Adipocyte (in vitro differentiated cells): ENCODE measurements at regions not wholly inside any gene's neighbourhood (a gene's known extent, or its start where the extent isn't known, plus 50 kb on each side); places are given as distances from the start of the nearest gene placed in this dataset.
A peak's percentile ranks its signal among the peaks of the same experiment; 100 is the strongest.

Experiments used
- DNase-seq: peaks from one replicate; pipeline ENCODE4 v3.0.0-alpha.2; 2015; ENCODE audit warnings: low read depth
- H3K27me3 ChIP-seq: replicated peaks from 2 replicates; pipeline ENCODE4 v1.7.0; 2013; ENCODE audit warnings: mild to moderate bottlenecking, low read length, moderate library complexity; ENCODE audit not compliant: control insufficient read depth, insufficient read depth
- H3K36me3 ChIP-seq: 2 replicates; pipeline ENCODE4 v1.7.0; 2013; ENCODE audit warnings: low read length, mild to moderate bottlenecking, moderate library complexity; ENCODE audit not compliant: control insufficient read depth, insufficient read depth, severe bottlenecking
- H3K4me1 ChIP-seq: 2 replicates; pipeline ENCODE4 v1.7.0; 2013; ENCODE audit warnings: mild to moderate bottlenecking, low read length, moderate library complexity; ENCODE audit not compliant: control insufficient read depth, insufficient read depth
- H3K4me3 ChIP-seq: 2 replicates; pipeline ENCODE4 v1.7.0; 2013; ENCODE audit warnings: mild to moderate bottlenecking, low read length, moderate library complexity
- H3K9ac ChIP-seq: 2 replicates; pipeline ENCODE4 v1.7.0; 2013; ENCODE audit warnings: mild to moderate bottlenecking, low read length, moderate library complexity
- H3K9me3 ChIP-seq: 2 replicates; pipeline ENCODE4 v1.7.0; 2013; ENCODE audit warnings: mild to moderate bottlenecking, low read length, moderate library complexity; ENCODE audit not compliant: control insufficient read depth

GRCh38 chr1:72648465-72648864, 366.1 kb upstream of the NEGR1 start:
- Histone ChIP-seq H3K27me3 (no peaks in the 10 kb centered on the region), H3K9me3 (no peaks in the 10 kb centered on the region), H3K9ac (no peak overlapping the region), H3K4me1 (peaks cover 6% of the 10 kb centered on the region), H3K4me3 (no peak overlapping the region), H3K36me3 (no peaks in the 10 kb centered on the region)
- no peak for DNase-seq

- Histone ChIP-seq H3K36me3 (no peaks in the 10 kb centered on the region), H3K4me1 (no peaks in the 10 kb centered on the region), H3K9ac (no peak overlapping the region), H3K27me3 (no peaks in the 10 kb centered on the region), H3K4me3 (no peak overlapping the region), H3K9me3 (peaks cover 4% of the 10 kb centered on the region)
- no peak for DNase-seq
Measured at GRCh38 chr1:72643142-72643541, 360.8 kb upstream of the NEGR1 start.

- H3K9me3 ChIP-seq, result peaks cover 4% of the 10 kb centered on the region
- no peak overlapping the region for H3K4me3 ChIP-seq
- peaks cover 9% of the 10 kb centered on the region for H3K4me1 ChIP-seq
- DNase-seq, result no peak
- H3K9ac ChIP-seq, result no peak overlapping the region
- H3K27me3 ChIP-seq, result no peaks in the 10 kb centered on the region
- no peaks in the 10 kb centered on the region for H3K36me3 ChIP-seq
Measured at GRCh38 chr1:72637593-72637992, 355.3 kb upstream of the NEGR1 start.

- DNase-seq, result no peak
- no peaks in the 10 kb centered on the region for H3K36me3 ChIP-seq
- H3K4me1 ChIP-seq, result peaks cover 9% of the 10 kb centered on the region
- H3K9me3 ChIP-seq, result peaks cover 4% of the 10 kb centered on the region
- H3K27me3 ChIP-seq, result no peaks in the 10 kb centered on the region
- H3K4me3 ChIP-seq, result no peak overlapping the region
- H3K9ac ChIP-seq, result no peak overlapping the region
Measured at GRCh38 chr1:72636631-72637030, 354.3 kb upstream of the NEGR1 start.

- H3K4me3 ChIP-seq, result no peak overlapping the region
- H3K9me3 ChIP-seq, result peaks cover under 1% of the 10 kb centered on the region
- no peaks in the 10 kb centered on the region for H3K27me3 ChIP-seq
- H3K36me3 ChIP-seq, result no peaks in the 10 kb centered on the region
- H3K9ac ChIP-seq, result no peak overlapping the region
- DNase-seq, result peak; percentile 20
- peaks cover 9% of the 10 kb centered on the region for H3K4me1 ChIP-seq
Measured at GRCh38 chr1:72635719-72636118, 353.4 kb upstream of the NEGR1 start.

- Histone ChIP-seq H3K9me3 (no peaks in the 10 kb centered on the region), H3K4me1 (peaks cover 9% of the 10 kb centered on the region)
- no peak for DNase-seq
Measured at GRCh38 chr1:72634946-72635345, 352.6 kb upstream of the NEGR1 start.

GRCh38 chr1:72631449-72631848, 349.1 kb upstream of the NEGR1 start:
- Histone ChIP-seq H3K9me3 (no peaks in the 10 kb centered on the region), H3K4me3 (no peak overlapping the region), H3K27me3 (no peaks in the 10 kb centered on the region), H3K36me3 (no peaks in the 10 kb centered on the region), H3K4me1 (peaks cover 3% of the 10 kb centered on the region), H3K9ac (no peak overlapping the region)
- DNase-seq, result no peak

More at GRCh38 chr1:72634946-72635345, 352.6 kb upstream of the NEGR1 start:
- no peak overlapping the region for H3K4me3 ChIP-seq
- no peaks in the 10 kb centered on the region for H3K36me3 ChIP-seq
- no peak overlapping the region for H3K9ac ChIP-seq
- no peaks in the 10 kb centered on the region for H3K27me3 ChIP-seq

- Histone ChIP-seq H3K9ac (peak overlapping the region; percentile 30), H3K36me3 (no peaks in the 10 kb centered on the region), H3K27me3 (no peaks in the 10 kb centered on the region), H3K4me1 (no peaks in the 10 kb centered on the region), H3K4me3 (peak overlapping the region; percentile 76), H3K9me3 (no peaks in the 10 kb centered on the region)
- DNase-seq, result peak; percentile 82
Measured at GRCh38 chr1:72623299-72623708, 341.0 kb upstream of the NEGR1 start.

- no peak for DNase-seq
- H3K9me3 ChIP-seq, result no peaks in the 10 kb centered on the region
- H3K9ac ChIP-seq, result no peak overlapping the region
- H3K4me3 ChIP-seq, result no peak overlapping the region
- H3K36me3 ChIP-seq, result no peaks in the 10 kb centered on the region
- H3K27me3 ChIP-seq, result no peaks in the 10 kb centered on the region
- no peaks in the 10 kb centered on the region for H3K4me1 ChIP-seq
Measured at GRCh38 chr1:72620453-72620852, 338.1 kb upstream of the NEGR1 start.

- DNase-seq, result no peak
- Histone ChIP-seq H3K9me3 (no peaks in the 10 kb centered on the region), H3K4me1 (peaks cover 6% of the 10 kb centered on the region), H3K27me3 (no peaks in the 10 kb centered on the region), H3K36me3 (no peaks in the 10 kb centered on the region), H3K9ac (no peak overlapping the region), H3K4me3 (no peak overlapping the region)
Measured at GRCh38 chr1:72606216-72606810, 324.0 kb upstream of the NEGR1 start.

GRCh38 chr1:72601035-72601674, 318.8 kb upstream of the NEGR1 start:
- H3K9me3 ChIP-seq, result no peaks in the 10 kb centered on the region
- no peak overlapping the region for H3K9ac ChIP-seq
- H3K36me3 ChIP-seq, result no peaks in the 10 kb centered on the region
- peaks cover 16% of the 10 kb centered on the region for H3K4me1 ChIP-seq
- no peaks in the 10 kb centered on the region for H3K27me3 ChIP-seq
- no peak overlapping the region for H3K4me3 ChIP-seq
- DNase-seq, result no peak
